ENCODE measurements at regions not wholly inside any gene's neighbourhood (a gene's known extent, or its start where the extent isn't known, plus 50 kb on each side); places are given as distances from the start of the nearest gene placed in this dataset.

- TF ChIP-seq POLR2A (IDR thresholded peaks at IDR 0.05): no peak
- TF ChIP-seq CTCF (IDR thresholded peaks at IDR 0.05): no peak
These were observed 284.5 kb upstream of the TLE3 start for GRCh38 chr15:70382009-70382749.

Data from heart left ventricle (tissue), 13 donors.